Limb (tissue), 2 donors: ENCODE measurements at regions not wholly inside any gene's neighbourhood (a gene's known extent, or its start where the extent isn't known, plus 50 kb on each side); places are given as distances from the start of the nearest gene placed in this dataset.

Experiments
- DNase-seq, 2 donors: peaks; one replicate each; pipeline ENCODE4 v3.0.0-alpha.2; 2016; ENCODE audit errors: extremely low spot score in 2 of 2

DNA sequence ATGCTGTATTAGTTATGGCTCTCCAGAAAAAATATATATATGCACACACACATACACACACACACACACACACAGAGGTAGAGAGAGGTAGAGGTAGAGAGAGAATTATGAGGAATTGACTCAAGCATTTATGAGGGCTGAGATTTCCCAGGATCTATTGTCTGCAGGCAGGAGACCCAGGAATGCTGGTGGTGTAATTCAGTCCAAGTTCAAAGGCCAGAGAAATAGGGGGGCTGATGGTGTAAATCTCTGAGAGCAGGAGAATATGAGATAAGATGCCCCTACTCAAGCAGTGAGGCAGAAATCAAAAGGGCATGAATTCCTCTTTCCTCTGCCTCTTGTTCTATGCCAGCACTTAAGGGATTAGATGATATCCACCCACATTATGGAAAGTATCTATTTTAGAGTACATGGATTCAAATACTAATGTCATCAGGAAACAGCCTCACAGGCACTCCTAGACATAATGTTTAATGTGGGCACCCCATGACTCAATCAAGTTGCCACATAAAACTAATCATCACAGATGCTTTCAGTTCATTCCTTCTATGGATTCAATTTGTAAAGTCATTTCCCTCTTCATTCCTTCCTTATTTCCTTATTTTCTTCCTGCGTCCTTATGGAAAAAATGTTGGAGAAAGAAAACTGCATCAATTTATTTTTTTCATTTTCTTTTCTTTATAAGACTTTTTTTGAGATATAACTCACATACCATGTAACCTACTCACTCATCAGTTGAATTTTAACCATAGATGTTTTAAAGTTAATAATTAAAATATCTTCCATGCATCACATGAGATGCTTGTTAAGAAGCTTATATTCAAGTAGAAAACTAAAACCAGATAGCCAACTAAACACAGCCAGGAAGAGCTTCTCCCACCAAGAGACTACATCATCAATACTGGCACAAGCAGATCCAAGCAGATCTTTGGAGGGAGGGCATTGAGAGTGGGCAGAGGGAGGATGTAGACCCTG is 406.2 kb downstream of the MBD2 start:
- no peak for DNase-seq

DNA sequence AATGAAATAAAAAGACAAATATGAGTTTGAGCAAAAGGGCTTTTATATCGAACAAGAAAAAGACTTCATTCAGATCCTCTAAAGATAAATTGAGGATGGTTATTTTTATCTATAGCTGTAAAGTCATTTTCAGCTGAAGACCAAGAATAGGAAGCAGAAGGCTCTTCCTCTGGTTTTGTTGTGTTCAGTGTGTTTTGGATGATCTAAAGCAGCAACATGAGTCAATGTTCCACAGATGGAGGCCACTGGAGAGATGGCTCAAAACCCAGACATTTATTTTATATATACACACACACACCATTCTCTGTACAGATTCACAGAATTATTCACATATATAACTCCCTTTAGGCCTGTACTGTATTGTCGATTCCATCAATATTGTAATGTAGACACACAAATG is 424.3 kb downstream of the MBD2 start:
- DNase-seq: no peak

DNA sequence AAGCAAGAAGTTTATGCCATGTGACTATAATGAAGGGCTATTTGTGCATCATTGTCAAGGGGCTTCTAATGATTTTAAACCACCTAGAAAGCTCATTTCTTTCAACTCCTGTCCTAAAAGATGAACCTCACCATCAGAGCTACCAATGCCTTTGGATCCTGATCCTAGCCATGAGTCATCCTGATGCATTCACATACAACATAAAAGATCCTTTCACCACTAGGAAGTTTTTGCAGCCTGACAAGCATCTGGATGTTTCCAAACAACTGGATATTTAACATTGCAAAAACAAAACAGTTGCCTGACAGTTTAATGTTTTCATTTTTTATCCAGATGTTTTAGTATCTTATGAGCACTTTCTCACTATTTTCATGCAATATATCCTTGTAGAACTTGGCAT is 425.3 kb downstream of the MBD2 start:
- no peak for DNase-seq

DNA sequence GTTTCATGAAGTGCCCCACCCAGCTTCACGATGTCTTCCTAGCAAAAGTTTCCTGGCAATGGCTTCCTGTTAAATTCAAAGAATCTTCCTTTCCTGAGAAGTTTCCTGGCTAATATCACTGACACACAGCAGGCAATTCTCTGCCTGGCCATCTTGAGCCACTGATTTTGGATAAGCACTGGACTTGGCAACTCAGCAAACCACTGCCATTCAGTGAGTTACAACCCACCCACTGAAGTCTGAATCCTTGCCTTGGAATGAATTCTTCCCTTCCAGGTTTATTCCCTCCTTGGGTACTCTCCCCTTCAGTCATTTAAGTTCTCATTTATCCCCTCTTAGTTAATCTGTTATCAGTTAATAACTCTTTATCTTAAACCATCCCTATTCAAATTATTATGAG is 426.0 kb downstream of the MBD2 start:
- DNase-seq: no peak

DNA sequence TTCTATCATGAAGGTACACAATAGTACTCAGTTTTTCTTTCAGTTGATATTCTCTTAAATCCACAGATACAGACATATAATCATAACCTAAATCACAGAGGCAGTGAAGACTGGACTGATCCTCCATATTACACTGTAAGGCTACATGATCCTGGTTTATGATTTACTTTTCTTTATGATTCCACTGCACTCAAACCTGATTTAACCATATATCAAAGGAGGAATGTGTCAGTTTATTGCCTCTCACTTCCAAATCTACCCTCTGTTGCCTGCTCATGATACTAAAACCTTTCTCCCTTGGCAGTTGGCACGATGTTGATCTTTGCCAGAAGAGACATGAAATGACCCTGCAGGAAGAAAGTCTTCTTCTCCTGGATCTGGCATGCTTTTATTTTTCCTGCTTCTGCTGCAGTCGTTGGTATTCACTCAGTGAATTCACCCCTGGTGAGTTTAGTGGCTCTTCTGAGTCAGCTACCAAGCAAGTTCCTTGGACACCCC is 426.4 kb downstream of the MBD2 start:
- DNase-seq: no peak

DNA sequence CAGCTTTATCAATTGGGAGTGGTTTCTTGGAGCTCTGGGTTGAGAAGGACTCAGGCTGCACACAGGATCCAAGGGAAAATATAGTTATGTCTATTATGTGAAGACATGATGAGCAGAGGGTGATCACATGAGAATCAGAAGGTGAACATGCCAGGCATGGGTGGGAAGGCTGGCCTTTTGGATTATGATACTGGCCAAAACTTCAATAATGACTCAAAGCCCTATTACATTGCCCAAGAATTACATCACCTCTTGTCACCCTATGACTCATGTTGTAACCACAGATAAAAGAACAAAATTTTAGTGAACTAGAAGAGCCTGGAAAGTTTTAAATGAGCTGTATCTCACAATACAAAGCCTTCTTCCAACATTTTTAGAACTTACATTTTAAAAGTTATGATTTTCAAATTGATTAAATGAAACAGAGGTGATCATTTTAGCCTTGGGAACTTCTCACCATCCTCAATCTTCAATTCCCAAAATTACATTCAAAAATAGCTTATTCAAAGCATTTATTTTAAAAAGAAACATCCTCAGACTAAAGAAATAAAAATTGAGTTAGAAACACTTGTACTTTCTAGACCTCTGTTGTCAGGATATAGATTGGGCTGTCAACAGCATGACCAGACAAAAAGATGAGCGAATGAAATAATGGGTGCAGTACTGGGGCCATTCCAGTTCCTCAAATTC is 428.3 kb downstream of the MBD2 start:
- DNase-seq: no peak

DNA sequence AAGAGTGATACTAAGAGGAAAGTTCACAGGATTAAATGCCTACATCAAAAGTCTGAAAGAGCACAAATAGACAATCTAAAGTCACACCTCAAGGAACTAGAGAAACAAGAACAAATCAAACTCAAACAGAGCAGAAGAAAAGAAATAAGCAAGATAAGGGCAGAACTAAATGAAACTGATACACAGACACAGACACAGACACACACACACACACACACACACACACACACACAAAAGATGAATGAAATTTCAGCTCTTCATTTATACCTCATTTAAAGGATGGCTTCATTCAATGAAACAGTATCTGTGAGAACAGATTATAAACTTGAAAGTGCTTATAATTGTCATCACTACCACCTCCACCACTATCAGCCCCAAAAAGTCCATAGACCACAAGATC is 428.9 kb downstream of the MBD2 start:
- no peak for DNase-seq

DNA sequence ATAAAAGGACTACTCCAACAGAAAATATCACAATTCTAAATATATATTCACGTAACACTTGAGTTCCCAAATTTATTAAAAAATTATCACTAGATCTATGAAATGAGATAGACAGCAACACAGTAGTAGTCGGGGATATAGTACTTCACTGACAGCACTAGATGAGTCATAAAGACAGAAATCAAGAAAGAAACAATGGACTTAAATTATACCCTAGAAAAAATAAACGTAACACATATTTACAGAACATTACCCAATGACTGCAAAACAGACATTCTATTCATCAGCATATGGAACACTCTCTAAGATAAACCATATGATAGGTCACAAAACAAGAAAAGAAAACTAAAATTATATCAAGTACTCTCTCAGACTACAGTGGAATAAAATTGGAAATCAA is 429.4 kb downstream of the MBD2 start:
- no peak for DNase-seq

DNA sequence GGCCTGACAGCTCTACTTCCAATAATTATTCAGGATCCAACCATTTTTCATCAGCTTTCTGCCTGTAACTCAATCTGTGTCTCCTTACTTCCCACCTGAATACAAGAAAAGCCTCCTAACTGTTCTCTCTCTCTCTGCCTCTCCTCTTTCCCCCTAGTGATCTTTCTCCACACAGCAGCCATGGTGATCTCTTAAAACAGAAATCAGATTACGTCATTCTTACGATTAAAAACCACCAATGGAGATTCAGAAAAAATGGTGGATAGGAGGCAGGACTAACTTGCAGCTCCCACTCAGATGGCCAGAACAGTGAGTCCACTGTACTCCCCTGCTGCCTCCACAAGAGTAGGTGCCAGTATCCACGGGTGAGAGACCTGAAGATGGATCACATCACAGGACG is 431.7 kb downstream of the MBD2 start:
- no peak for DNase-seq

DNA sequence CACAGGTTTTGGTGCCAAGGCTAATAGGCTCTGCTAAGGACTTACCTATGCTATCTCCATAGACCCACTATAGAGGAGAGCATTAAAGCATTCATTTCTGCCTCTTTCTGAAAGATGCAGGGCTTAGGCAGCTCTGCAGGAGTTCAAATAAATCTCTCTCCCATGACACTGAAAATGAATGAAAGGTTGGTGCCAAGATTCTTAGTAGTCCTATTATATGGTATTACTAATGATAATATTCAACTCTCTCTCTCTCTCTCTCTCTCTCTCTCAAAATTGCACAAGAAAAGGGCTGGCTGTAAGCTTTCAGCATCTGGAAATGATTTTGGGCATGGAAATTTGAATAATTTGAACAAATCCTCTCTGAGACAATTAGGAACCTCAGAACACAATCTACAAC is 433.7 kb downstream of the MBD2 start:
- no peak for DNase-seq

DNA sequence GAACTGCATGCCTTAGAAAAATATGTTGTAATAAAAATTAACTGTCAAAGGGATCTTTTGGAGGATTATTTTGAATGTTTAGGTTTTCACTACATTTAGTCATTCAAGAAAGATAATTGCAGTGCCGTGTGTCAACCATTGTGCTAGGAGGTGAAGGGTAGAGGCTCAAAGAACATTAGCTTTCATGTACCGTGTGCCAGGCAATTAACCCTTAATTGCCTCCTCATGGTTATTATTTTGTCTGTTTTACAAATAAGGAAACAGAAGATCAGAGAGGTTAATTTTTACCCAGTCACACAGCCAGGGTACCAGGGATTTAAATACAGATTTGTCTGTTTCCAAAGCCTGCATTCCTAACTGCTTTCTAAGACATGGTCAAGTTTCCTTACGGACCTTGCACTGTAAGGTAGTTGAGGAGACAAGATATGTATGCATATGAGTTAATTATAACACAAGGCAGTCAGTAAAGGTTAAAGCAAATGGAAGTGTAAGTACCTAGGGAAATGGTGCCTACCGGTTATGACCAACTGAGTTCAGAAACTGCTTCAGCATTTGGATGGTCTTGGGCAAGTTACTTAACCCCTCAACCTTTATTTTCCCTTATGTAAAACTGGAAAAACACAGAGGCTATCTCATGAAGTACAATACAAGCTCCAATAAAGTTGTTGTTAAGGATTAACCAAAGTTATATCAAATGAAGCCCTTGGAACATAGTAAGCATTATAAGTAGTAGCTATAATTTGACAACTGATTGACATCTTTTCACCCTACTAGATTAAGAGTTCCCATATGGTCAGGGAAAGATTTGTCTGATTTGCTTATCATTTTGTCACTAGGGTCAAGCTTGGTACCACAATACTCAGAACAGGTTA is 434.9 kb downstream of the MBD2 start:
- no peak for DNase-seq

DNA sequence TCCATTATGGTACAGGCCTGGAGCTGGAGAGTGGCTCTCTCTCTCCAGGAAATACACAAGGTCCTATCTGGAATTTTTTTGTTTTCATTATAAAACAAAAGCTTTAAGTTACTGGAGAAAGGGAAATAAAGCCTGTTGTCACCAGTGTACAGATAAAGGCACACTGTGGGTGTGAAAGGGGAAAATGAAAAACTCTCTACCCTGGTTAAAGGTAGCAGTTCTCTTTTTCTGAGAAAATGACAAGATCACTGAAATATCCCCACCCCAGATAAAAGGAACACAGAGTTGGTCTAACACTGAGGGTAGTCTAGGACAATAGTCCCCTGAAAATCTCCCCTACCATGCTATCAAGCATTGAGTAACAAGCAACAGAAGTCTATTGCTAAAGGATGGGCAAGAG is 438.7 kb downstream of the MBD2 start:
- DNase-seq: no peak

DNA sequence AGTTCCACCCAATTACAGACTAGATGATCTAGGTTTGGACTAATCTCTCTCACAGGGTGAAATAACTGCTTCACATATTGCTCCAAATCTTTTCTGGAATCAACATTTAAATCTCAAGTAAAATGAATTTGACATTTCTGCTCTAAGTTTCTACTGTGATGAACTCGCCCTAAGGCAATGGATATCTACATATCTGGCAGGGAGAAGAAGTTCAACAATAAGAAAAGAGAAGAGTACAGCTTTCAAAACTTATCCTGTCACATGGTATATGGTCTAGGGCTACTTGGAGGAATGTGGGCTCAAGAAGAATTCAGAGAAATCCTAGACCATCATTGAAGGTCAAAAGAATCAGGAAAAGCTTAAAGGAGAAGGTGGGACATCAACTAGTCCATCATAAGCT is 440.2 kb downstream of the MBD2 start:
- DNase-seq: no peak

DNA sequence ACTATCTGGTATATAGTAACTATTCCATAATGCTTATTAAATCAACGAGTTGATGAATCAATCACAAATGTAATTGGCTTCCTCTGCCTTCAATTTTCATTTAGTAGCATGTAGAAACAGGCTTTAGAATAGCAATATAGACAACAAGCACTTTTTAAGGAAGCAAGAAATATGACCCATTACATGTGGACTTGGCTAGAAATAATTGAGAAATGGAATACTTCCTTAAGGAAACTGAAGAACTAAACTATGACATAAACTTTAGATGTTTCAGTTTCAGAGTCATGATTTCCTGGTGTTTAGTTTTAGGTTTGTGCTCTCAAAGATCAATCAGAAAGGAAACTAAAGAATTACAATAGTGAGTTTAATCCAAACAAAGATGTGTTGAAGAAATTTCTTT is 443.8 kb downstream of the MBD2 start:
- DNase-seq: no peak

DNA sequence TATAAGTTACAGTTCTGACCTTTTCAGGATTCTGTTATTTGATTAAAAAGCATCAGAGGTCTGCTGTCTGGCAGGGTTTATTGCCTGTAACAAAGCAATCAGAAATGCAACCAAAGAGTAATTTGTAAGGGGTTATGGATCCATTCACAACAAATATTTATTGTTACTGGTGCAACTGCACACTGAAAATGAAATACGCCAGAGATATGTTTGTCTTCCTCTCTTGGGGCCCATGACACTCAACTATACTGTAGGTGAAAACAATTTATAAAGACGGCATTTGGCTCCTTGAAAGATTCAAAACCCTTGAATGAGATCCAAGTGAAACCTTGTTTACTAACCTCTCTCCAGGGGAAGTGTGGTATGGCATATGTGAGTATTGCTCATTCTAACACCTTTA is 452.2 kb downstream of the MBD2 start:
- DNase-seq: no peak

DNA sequence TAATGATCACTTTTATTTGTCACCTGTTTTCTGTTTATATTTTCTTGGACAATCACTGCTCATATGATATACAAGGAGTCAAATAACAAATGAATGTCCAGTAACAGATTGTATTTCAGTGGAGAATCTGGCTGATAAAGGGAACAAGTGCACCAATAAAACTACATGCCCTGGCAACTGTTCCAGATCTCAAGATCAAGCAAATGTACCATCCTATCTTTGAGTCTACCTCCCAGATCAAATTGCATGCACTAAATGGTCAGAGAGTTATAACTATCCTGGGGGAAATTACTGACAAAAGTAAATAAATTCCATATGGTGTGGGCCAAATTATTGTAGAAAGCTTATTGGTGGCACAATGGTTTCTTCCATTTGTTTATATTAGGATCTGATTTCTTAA is 452.8 kb downstream of the MBD2 start:
- DNase-seq: no peak

DNA sequence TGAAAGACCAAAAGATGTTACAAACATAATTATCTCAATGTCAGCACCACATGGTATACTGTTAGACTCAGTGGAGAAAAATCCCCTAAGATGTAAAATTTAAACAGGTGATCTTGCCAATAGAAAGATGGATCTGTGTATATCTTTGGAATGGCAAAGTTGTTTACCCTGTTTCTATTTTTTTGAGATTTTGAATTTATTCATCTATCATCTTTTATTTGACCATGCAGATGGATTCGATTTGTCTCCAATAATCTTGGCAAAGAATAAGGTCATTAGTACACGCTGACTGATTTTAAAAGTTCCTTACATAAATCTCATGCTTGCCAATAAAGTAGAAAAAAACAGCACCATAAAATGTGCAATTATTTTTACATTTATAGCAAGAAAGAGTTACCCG is 459.3 kb downstream of the MBD2 start:
- DNase-seq: no peak

DNA sequence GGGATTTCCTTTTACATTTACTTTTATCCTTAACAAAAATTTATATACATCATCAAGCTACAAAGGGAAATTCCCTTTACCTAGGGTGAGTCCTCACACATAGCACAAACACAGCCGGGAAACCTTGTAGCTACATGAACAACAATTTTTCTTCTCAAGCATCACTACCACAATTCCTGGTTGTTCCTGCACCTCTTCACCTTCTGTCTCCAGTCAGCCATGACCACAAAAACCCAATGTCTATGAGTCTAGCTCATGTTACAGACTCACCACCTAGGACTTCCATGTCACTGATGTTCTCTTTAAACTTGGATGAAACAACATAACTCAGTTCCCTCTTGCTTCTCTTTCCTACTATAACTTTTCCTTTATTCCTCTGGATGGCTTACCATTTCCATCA is 460.4 kb downstream of the MBD2 start:
- DNase-seq: no peak

DNA sequence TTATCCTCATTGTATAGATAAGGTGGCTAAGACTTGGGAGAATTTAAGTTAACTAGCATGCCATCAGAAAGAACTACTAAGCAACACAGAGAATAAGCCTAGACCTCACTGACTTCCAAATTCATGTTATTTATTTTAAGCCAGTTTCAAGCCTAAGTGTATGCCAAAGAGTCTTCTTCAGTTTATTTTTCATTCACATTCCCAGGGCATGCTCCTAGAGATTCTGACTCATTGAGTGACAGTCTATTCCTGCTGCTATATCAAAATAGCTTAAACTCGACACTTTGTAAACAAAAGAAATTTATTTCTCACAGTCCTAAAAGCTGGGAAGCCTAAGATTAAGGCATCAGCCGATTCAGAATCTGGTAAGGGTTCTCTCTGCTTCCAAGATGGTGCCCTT is 467.1 kb downstream of the MBD2 start:
- DNase-seq: no peak

DNA sequence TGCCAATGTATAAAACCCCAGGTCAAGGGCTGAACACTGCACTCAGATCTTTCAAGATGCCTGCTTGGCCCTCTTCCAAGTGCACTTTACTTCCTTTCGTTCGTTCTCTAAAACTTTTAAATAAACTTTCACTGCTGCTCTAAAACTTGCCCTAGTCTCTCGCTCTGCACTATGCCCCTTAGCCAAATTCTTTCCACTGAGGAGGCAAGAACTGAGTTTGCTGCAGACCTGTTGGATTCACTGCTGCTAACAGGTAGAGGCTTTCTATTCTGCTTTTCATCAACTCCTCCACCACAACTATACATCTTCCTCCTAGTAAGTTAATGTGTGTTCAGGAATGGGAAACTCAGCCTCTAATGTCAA is 467.9 kb downstream of the MBD2 start:
- DNase-seq: no peak

DNA sequence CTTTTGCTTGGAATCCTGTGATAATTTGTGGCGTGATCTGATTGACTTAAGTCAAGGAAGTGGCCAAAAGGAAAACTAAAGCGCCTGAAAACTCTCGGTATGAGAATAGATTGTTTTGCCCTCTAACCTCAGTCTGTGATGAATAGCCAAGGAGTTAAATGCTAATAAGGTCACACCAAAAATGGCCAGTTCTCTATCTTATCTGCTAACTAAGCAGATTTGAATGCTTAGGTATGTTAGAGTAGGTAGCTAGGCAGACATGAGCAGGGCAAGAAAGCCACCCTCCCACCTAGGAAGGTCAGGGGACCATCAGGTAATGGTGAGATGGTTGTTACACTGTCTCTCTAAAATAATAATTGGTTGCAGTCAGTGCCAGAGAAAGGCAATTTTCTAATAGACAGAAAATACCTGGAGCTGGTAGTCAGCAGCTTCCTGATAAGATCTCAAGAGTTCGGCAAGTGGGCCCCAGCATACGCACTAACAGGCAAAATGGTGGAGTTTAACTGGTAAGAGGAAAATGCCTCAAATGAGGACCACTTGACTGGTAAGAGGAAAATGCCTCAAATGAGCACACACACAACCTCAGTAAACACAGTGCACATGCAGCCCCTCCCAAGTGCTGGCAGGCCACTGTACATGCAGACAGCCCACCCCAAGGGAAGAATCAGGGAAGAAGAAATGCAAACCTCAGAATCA is 468.4 kb downstream of the MBD2 start:
- no peak for DNase-seq
